T-cell (primary cell): ENCODE measurements at regions not wholly inside any gene's neighbourhood (a gene's known extent, or its start where the extent isn't known, plus 50 kb on each side); places are given as distances from the start of the nearest gene placed in this dataset.

Experiments
- ATAC-seq, 4 experiments: fragments of 200-7000 bp in 3 of 4; fragments of 150-1000 bp in 1 of 4; cut with Tn5 transposase; replicated peaks in 1 of 4; 1 replicate in 3 of 4; 2 replicates in 1 of 4; pipeline ENCODE4 v1.10.0; 2021; ENCODE audit warnings: moderate library complexity in 3 of 4, mild to moderate bottlenecking in 2 of 4, moderate number of reproducible peaks in 1 of 4
- CTCF ChIA-PET, 2 donors: fragments of 300-600 bp; sonication (Branson Sonifier 250); formaldehyde crosslinking; loops; one replicate each; lab custom pipeline; 2022; ENCODE audit warnings: antibody characterized with exemption in 2 of 2; lab: Charles Lee
- POLR2A ChIA-PET, 2 donors: fragments of 300-600 bp; sonication (Branson Sonifier 250); formaldehyde crosslinking; loops; one replicate each; lab custom pipeline; 2022; ENCODE audit warnings: antibody characterized with exemption in 2 of 2; lab: Charles Lee
- DNase-seq, 35 experiments: peaks; one replicate each; pipeline versions ENCODE4 v3.0.0 to v3.0.0-alpha.2; 2013 to 2023
- H3K27ac ChIP-seq: one replicate; pipeline ENCODE4 v1.5.1; 2013; ENCODE audit warnings: low read length
- H3K27me3 ChIP-seq, 2 experiments: replicated peaks in 1 of 2; 1 replicate in 1 of 2; 2 replicates in 1 of 2; pipeline versions ENCODE4 v1.6.1 to v1.7.0; 2013; ENCODE audit warnings: low read length in 1 of 2, mixed read lengths in 1 of 2; ENCODE audit not compliant: control insufficient read depth in 2 of 2, insufficient read depth in 2 of 2; ENCODE audit errors: extremely low read depth in 1 of 2
- H3K36me3 ChIP-seq, 2 donors: 1 replicate in 1 of 2; 2 replicates in 1 of 2; pipeline versions ENCODE4 v1.6.1 to v1.7.0; 2013; ENCODE audit warnings: low read length in 1 of 2; ENCODE audit not compliant: control insufficient read depth in 2 of 2, insufficient read depth in 1 of 2; ENCODE audit errors: extremely low read depth in 1 of 2
- H3K4me1 ChIP-seq, 2 experiments: 1 replicate in 1 of 2; 2 replicates in 1 of 2; pipeline versions ENCODE4 v1.6.1 to v1.7.0; 2013; ENCODE audit warnings: low read length in 2 of 2, mixed read lengths in 1 of 2; ENCODE audit not compliant: insufficient read depth in 2 of 2, control insufficient read depth in 1 of 2; ENCODE audit errors: extremely low read depth in 1 of 2
- H3K4me3 ChIP-seq, 2 donors: 1 replicate in 1 of 2; 2 replicates in 1 of 2; pipeline versions ENCODE4 v1.5.1 to v1.7.0; 2013; ENCODE audit warnings: mild to moderate bottlenecking in 2 of 2, low read length in 1 of 2, moderate library complexity in 1 of 2; ENCODE audit not compliant: control insufficient read depth in 1 of 2; ENCODE audit errors: extremely low read depth in 1 of 2
- H3K9me3 ChIP-seq: 2 replicates; pipeline ENCODE4 v1.7.0; 2013
- H3K27ac Mint-ChIP-seq, 2 donors: one replicate each; pipeline ENCODE4 v1.8.0; 2020 to 2021; ENCODE audit warnings: mild to moderate bottlenecking in 2 of 2, mixed read lengths in 2 of 2
- H3K27me3 Mint-ChIP-seq, 2 donors: one replicate each; pipeline ENCODE4 v1.8.0; 2021 to 2022; ENCODE audit warnings: mixed read lengths in 2 of 2
- H3K36me3 Mint-ChIP-seq: one replicate; pipeline ENCODE4 v1.8.0; 2021; ENCODE audit warnings: mixed read lengths
- H3K4me1 Mint-ChIP-seq, 3 donors: one replicate each; pipeline ENCODE4 v1.8.0; 2020 to 2022; ENCODE audit warnings: mixed read lengths in 3 of 3, mild to moderate bottlenecking in 1 of 3
- H3K4me3 Mint-ChIP-seq, 3 donors: one replicate each; pipeline ENCODE4 v1.8.0; 2020 to 2022; ENCODE audit warnings: mild to moderate bottlenecking in 3 of 3, mixed read lengths in 3 of 3, moderate library complexity in 3 of 3
- H3K9me3 Mint-ChIP-seq, 3 donors: one replicate each; pipeline ENCODE4 v1.8.0; 2020 to 2022; ENCODE audit warnings: mixed read lengths in 3 of 3
- WGBS: methylation state at CpG from one replicate; pipeline ENCODE4 v1.1.5; 2013; ENCODE audit warnings: missing lambda C conversion rate; ENCODE audit not compliant: insufficient coverage; 5-methylcytosine and 5-hydroxymethylcytosine counted together

DNA sequence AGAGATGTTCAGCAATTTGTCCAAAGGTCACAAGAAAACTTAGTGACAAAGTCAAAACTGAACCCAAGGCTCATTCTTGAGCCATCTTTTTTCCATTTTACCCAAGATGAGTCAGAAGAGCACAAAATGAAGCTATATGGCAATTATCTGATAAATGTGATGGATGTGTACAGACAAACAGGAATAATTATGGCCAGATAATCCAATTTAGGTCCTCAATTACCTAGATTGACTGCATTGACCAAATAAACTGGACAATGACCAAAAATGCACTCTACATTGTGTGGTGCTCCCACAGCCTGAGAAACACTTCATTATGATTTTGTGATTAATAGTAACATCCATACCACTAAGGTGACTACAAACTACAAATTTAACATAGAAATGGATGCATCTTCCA lies 1105.8 kb downstream of the IGSF11 start:
- Mint-ChIP-seq H3K36me3 (no peaks in the 10 kb centered on the region), H3K9me3 (peaks cover 0 to 10% (median 5%) of the 10 kb centered on the region in 3 donors)
- no peak overlapping the region for H3K27ac ChIP-seq

GRCh38 chr3:117932441-117932840 lies 1102.2 kb downstream of the IGSF11 start:
- no peaks in the 10 kb centered on the region for H3K27me3 Mint-ChIP-seq
- H3K36me3 ChIP-seq = no peaks in the 10 kb centered on the region
- H3K9me3 ChIP-seq = no peaks in the 10 kb centered on the region
- H3K9me3 Mint-ChIP-seq = peaks cover 0 to 13% (median 0%) of the 10 kb centered on the region in 3 donors
- no peak overlapping the region for H3K4me3 ChIP-seq
- no peak overlapping the region for H3K27ac Mint-ChIP-seq
- no peak overlapping the region for H3K27ac ChIP-seq
- H3K36me3 Mint-ChIP-seq = no peaks in the 10 kb centered on the region
- H3K4me1 ChIP-seq = no peaks in the 10 kb centered on the region
- DNase-seq (no peak), ATAC-seq (no peak)
- no peak overlapping the region for H3K4me3 Mint-ChIP-seq
- CTCF ChIA-PET = no interaction called here
- H3K4me1 Mint-ChIP-seq = no peaks in the 10 kb centered on the region
- POLR2A ChIA-PET = no interaction called here
- H3K27me3 ChIP-seq = no peaks in the 10 kb centered on the region

More for the DNA sequence above, 1105.8 kb downstream of the IGSF11 start:
- Histone ChIP-seq H3K36me3 (no peaks in the 10 kb centered on the region), H3K27me3 (no peaks in the 10 kb centered on the region), H3K9me3 (no peaks in the 10 kb centered on the region), H3K4me1 (no peaks in the 10 kb centered on the region), H3K4me3 (no peak overlapping the region)
- DNase-seq (no peak), ATAC-seq (no peak)
- no peaks in the 10 kb centered on the region for H3K27me3 Mint-ChIP-seq
- no peak overlapping the region for H3K4me3 Mint-ChIP-seq
- ChIA-PET CTCF (no interaction called here), POLR2A (no interaction called here)
- H3K4me1 Mint-ChIP-seq = no peaks in the 10 kb centered on the region
- H3K27ac Mint-ChIP-seq = no peak overlapping the region

GRCh38 chr3:117936159-117936558 lies 1098.5 kb downstream of the IGSF11 start:
- Mint-ChIP-seq H3K9me3 (peaks cover 14% of the 10 kb centered on the region in 3 donors), H3K4me3 (no peak overlapping the region), H3K4me1 (no peaks in the 10 kb centered on the region), H3K27ac (no peak overlapping the region), H3K27me3 (no peaks in the 10 kb centered on the region), H3K36me3 (no peaks in the 10 kb centered on the region)
- POLR2A ChIA-PET = no interaction called here
- no peaks in the 10 kb centered on the region for H3K4me1 ChIP-seq
- no peak overlapping the region for H3K4me3 ChIP-seq
- H3K36me3 ChIP-seq = no peaks in the 10 kb centered on the region
- WGBS = 83% methylated on average over 2 of the region's 4 CpGs
- ATAC-seq (no peak), DNase-seq (no peak)
- no peak overlapping the region for H3K27ac ChIP-seq
- CTCF ChIA-PET = no interaction called here
- H3K27me3 ChIP-seq = no peaks in the 10 kb centered on the region
- H3K9me3 ChIP-seq = no peaks in the 10 kb centered on the region

- no peak overlapping the region for H3K27ac ChIP-seq
- Mint-ChIP-seq H3K4me1 (no peaks in the 10 kb centered on the region), H3K9me3 (peaks cover 11 to 14% (median 14%) of the 10 kb centered on the region in 3 donors), H3K36me3 (no peaks in the 10 kb centered on the region), H3K27me3 (no peaks in the 10 kb centered on the region), H3K27ac (no peak overlapping the region), H3K4me3 (no peak overlapping the region)
- H3K4me1 ChIP-seq = no peaks in the 10 kb centered on the region
- H3K4me3 ChIP-seq = no peak overlapping the region
- ChIA-PET POLR2A (no interaction called here), CTCF (no interaction called here)
- no CpG with 5 or more reads among the region's 2 CpGs for WGBS
- H3K27me3 ChIP-seq = no peaks in the 10 kb centered on the region
- DNase-seq (no peak), ATAC-seq (no peak)
- no peaks in the 10 kb centered on the region for H3K9me3 ChIP-seq
- H3K36me3 ChIP-seq = no peaks in the 10 kb centered on the region
These were observed 1095.7 kb downstream of the IGSF11 start for GRCh38 chr3:117938974-117939373.

- Histone ChIP-seq H3K27ac (no peak overlapping the region), H3K9me3 (no peaks in the 10 kb centered on the region), H3K27me3 (no peaks in the 10 kb centered on the region), H3K4me3 (no peak overlapping the region), H3K4me1 (no peaks in the 10 kb centered on the region), H3K36me3 (no peaks in the 10 kb centered on the region)
- Mint-ChIP-seq H3K27ac (no peak overlapping the region), H3K9me3 (peaks cover 11 to 14% (median 14%) of the 10 kb centered on the region in 3 donors), H3K4me3 (no peak overlapping the region), H3K4me1 (no peaks in the 10 kb centered on the region), H3K36me3 (no peaks in the 10 kb centered on the region), H3K27me3 (no peaks in the 10 kb centered on the region)
- DNase-seq = no peak
- POLR2A ChIA-PET = no interaction called here
- ATAC-seq = no peak
- WGBS = no CpG with 5 or more reads among the region's 1 CpG
- CTCF ChIA-PET = no interaction called here
These were observed 1095.1 kb downstream of the IGSF11 start for GRCh38 chr3:117939425-117940027.

GRCh38 chr3:117941015-117941414 lies 1093.6 kb downstream of the IGSF11 start:
- no peaks in the 10 kb centered on the region for H3K36me3 ChIP-seq
- ChIA-PET POLR2A (no interaction called here), CTCF (interaction anchor here in 1 of 2 donors (0.6 kb wide), 1 partner anchor 1070 kb away, joined by 8 read pairs; no protein-coding TSS in a partner anchor)
- Mint-ChIP-seq H3K4me1 (no peaks in the 10 kb centered on the region), H3K4me3 (no peak overlapping the region), H3K27me3 (no peaks in the 10 kb centered on the region), H3K27ac (no peak overlapping the region), H3K9me3 (peaks cover 14% of the 10 kb centered on the region in 3 donors), H3K36me3 (no peaks in the 10 kb centered on the region)
- no peak for DNase-seq
- H3K27ac ChIP-seq = no peak overlapping the region
- H3K4me3 ChIP-seq = no peak overlapping the region
- H3K4me1 ChIP-seq = no peaks in the 10 kb centered on the region
- no peaks in the 10 kb centered on the region for H3K27me3 ChIP-seq
- ATAC-seq = no peak
- H3K9me3 ChIP-seq = no peaks in the 10 kb centered on the region

GRCh38 chr3:117941756-117942155 lies 1092.9 kb downstream of the IGSF11 start:
- ChIA-PET CTCF (no interaction called here), POLR2A (no interaction called here)
- H3K36me3 ChIP-seq = no peaks in the 10 kb centered on the region
- Mint-ChIP-seq H3K4me1 (no peaks in the 10 kb centered on the region), H3K27ac (no peak overlapping the region), H3K9me3 (peaks cover 14% of the 10 kb centered on the region in 3 donors), H3K27me3 (no peaks in the 10 kb centered on the region), H3K36me3 (no peaks in the 10 kb centered on the region), H3K4me3 (no peak overlapping the region)
- ATAC-seq (no peak), DNase-seq (no peak)
- H3K4me1 ChIP-seq = no peaks in the 10 kb centered on the region
- no peak overlapping the region for H3K27ac ChIP-seq
- H3K9me3 ChIP-seq = no peaks in the 10 kb centered on the region
- no peaks in the 10 kb centered on the region for H3K27me3 ChIP-seq
- no peak overlapping the region for H3K4me3 ChIP-seq
- WGBS = 75% methylated on average over 4 of the region's 4 CpGs
